SH-SY5Y (cell line): ENCODE measurements at regions not wholly inside any gene's neighbourhood (a gene's known extent, or its start where the extent isn't known, plus 50 kb on each side); places are given as distances from the start of the nearest gene placed in this dataset.

Experiments
- GATA2 ChIP-seq: IDR thresholded peaks from 2 replicates; pipeline ENCODE4 v1.6.1; 2011; ENCODE audit warnings: mild to moderate bottlenecking, low read depth, low read length
- GATA3 ChIP-seq: IDR thresholded peaks from 2 replicates; pipeline ENCODE4 v1.6.1; 2011; ENCODE audit warnings: low read depth, mild to moderate bottlenecking, low read length, moderate library complexity

- TF ChIP-seq GATA3 (no peak), GATA2 (no peak)
Measured at GRCh38 chr13:69556540-69557196, 551.0 kb upstream of the ATXN8OS start.
